K562 (cell line): ENCODE measurements at regions not wholly inside any gene's neighbourhood (a gene's known extent, or its start where the extent isn't known, plus 50 kb on each side); places are given as distances from the start of the nearest gene placed in this dataset.

Experiments used
- CEBPB ChIP-seq: fragments of 450-650 bp; IDR thresholded peaks from 2 replicates; pipeline ENCODE4 v1.6.1; 2016; ENCODE audit warnings: missing genetic modification characterization, missing compliant biosample characterization
- KAT2B ChIP-seq: IDR thresholded peaks from one replicate; pipeline ENCODE4 v1.6.1; 2012; ENCODE audit warnings: low read depth, mild to moderate bottlenecking, control low read depth, inconsistent platforms, low read length, moderate library complexity
- KLF1 ChIP-seq: fragments of 450-650 bp; IDR thresholded peaks from 2 replicates; pipeline ENCODE4 v1.6.1; 2016; ENCODE audit warnings: missing genetic modification characterization, missing compliant biosample characterization
- POLR2AphosphoS5 ChIP-seq: IDR thresholded peaks from 2 replicates; pipeline ENCODE4 v1.6.1; 2011; ENCODE audit warnings: mild to moderate bottlenecking, low read depth, low read length, moderate library complexity; ENCODE audit not compliant: control insufficient read depth, insufficient read depth
- RAD51 ChIP-seq: fragments of 450-650 bp; IDR thresholded peaks from 2 replicates; pipeline ENCODE4 v1.7.1; 2016; ENCODE audit warnings: low read depth, mild to moderate bottlenecking, borderline replicate concordance
- STAG1 ChIP-seq: sonication (generic); formaldehyde crosslinking; IDR thresholded peaks from 2 replicates; pipeline ENCODE4 v1.5.0; 2020; ENCODE audit warnings: missing genetic modification reagents, borderline replicate concordance
- TEAD4 ChIP-seq, 2 experiments: sonication (generic) in 1 of 2; formaldehyde crosslinking in 1 of 2; IDR thresholded peaks; 2 replicates each; pipeline versions ENCODE4 v1.6.1 to v1.8.0; 2012 to 2022; ENCODE audit warnings: borderline replicate concordance in 1 of 2, inconsistent platforms in 1 of 2, low read length in 1 of 2, mild to moderate bottlenecking in 1 of 2, missing genetic modification reagents in 1 of 2
- ZNF695 ChIP-seq: fragments of 450-650 bp; formaldehyde crosslinking; IDR thresholded peaks from 2 replicates; pipeline ENCODE4 v1.4.0; 2020; ENCODE audit warnings: mild to moderate bottlenecking, moderate library complexity
- TF ChIP-seq, protein P1 (sequence below): fragments of 250-450 bp; sonication (Bioruptor Pico); IDR thresholded peaks from 2 replicates; pipeline ENCODE4 v1.4.0; 2020; ENCODE audit warnings: mild to moderate bottlenecking, moderate library complexity
- TF ChIP-seq, protein P2 (sequence below): fragments of 450-650 bp; IDR thresholded peaks from 2 replicates; pipeline ENCODE4 v1.7.1; 2018; ENCODE audit warnings: mild to moderate bottlenecking, low read depth; ENCODE audit not compliant: partially characterized antibody
- TF ChIP-seq, protein P3 (sequence below): sonication (generic); formaldehyde crosslinking; IDR thresholded peaks from 2 replicates; pipeline ENCODE4 v1.8.1; 2023; ENCODE audit warnings: mild to moderate bottlenecking, missing genetic modification reagents, moderate library complexity
- TF ChIP-seq, protein P4 (sequence below): sonication (generic); formaldehyde crosslinking; IDR thresholded peaks from 2 replicates; pipeline ENCODE4 v1.8.0; 2022; ENCODE audit warnings: mild to moderate bottlenecking, missing genetic modification reagents

DNA sequence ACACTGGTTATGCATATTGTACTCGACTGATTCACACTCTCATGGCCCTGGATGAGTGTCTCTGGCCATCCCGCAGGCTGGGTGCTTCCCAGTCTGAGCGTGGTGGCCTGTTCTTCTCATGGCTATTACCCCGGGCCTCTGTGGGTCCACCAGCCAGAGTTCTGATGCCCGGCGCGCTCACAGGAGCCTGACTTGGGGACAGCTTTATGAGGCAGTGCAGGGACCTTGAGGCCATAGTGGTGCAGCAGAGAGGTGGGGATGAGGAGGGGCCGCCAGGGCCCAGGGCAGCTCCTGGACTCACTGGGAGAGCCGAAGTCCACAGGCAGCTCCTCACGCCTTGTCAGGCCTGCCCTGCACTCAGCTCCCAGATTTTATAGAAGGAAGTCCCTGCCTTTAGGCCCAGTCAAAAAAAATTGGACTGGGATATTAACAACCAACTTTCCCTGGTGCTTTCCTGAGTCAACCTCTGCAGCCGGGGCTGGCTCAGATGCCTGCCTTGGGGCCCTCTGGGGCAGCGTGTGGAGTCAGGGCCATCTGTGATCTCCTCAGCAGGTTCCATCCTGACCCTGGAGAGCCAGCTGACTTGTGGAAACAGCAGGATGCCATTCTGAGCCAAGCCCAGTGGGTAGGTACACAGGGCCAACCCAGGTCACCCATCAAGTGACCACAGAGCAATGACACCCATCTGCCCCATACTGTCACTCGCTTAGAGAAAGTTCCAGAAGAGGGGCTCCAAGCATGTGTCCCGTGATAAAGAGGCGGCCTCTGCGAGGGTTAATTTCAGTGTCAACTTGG, 89.4 kb upstream of the DIO3 start:
- no peak for TF ChIP-seq ZNF695 (CRISPR knock-in tag)
- no peak for TF ChIP-seq RAD51
- TF ChIP-seq, protein P1, sequence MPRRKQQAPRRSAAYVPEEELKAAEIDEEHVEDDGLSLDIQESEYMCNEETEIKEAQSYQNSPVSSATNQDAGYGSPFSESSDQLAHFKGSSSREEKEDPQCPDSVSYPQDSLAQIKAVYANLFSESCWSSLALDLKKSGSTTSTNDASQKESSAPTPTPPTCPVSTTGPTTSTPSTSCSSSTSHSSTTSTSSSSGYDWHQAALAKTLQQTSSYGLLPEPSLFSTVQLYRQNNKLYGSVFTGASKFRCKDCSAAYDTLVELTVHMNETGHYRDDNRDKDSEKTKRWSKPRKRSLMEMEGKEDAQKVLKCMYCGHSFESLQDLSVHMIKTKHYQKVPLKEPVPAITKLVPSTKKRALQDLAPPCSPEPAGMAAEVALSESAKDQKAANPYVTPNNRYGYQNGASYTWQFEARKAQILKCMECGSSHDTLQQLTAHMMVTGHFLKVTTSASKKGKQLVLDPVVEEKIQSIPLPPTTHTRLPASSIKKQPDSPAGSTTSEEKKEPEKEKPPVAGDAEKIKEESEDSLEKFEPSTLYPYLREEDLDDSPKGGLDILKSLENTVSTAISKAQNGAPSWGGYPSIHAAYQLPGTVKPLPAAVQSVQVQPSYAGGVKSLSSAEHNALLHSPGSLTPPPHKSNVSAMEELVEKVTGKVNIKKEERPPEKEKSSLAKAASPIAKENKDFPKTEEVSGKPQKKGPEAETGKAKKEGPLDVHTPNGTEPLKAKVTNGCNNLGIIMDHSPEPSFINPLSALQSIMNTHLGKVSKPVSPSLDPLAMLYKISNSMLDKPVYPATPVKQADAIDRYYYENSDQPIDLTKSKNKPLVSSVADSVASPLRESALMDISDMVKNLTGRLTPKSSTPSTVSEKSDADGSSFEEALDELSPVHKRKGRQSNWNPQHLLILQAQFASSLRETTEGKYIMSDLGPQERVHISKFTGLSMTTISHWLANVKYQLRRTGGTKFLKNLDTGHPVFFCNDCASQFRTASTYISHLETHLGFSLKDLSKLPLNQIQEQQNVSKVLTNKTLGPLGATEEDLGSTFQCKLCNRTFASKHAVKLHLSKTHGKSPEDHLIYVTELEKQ = no peak
- TF ChIP-seq TEAD4 (IDR thresholded peaks at IDR 0.05; ENCODE audit: low read length) = no peak
- no peak for TF ChIP-seq TEAD4 (CRISPR knock-in tag; IDR thresholded peaks at IDR 0.05; ENCODE audit: borderline replicate concordance)
- TF ChIP-seq, protein P2, sequence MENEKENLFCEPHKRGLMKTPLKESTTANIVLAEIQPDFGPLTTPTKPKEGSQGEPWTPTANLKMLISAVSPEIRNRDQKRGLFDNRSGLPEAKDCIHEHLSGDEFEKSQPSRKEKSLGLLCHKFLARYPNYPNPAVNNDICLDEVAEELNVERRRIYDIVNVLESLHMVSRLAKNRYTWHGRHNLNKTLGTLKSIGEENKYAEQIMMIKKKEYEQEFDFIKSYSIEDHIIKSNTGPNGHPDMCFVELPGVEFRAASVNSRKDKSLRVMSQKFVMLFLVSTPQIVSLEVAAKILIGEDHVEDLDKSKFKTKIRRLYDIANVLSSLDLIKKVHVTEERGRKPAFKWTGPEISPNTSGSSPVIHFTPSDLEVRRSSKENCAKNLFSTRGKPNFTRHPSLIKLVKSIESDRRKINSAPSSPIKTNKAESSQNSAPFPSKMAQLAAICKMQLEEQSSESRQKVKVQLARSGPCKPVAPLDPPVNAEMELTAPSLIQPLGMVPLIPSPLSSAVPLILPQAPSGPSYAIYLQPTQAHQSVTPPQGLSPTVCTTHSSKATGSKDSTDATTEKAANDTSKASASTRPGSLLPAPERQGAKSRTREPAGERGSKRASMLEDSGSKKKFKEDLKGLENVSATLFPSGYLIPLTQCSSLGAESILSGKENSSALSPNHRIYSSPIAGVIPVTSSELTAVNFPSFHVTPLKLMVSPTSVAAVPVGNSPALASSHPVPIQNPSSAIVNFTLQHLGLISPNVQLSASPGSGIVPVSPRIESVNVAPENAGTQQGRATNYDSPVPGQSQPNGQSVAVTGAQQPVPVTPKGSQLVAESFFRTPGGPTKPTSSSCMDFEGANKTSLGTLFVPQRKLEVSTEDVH = no peak
- TF ChIP-seq KLF1 (tag) = no peak
- no peak for TF ChIP-seq POLR2AphosphoS5
- TF ChIP-seq KAT2B = no peak
- TF ChIP-seq CEBPB (tag) = no peak
- TF ChIP-seq STAG1 = no peak
- TF ChIP-seq, protein P3, sequence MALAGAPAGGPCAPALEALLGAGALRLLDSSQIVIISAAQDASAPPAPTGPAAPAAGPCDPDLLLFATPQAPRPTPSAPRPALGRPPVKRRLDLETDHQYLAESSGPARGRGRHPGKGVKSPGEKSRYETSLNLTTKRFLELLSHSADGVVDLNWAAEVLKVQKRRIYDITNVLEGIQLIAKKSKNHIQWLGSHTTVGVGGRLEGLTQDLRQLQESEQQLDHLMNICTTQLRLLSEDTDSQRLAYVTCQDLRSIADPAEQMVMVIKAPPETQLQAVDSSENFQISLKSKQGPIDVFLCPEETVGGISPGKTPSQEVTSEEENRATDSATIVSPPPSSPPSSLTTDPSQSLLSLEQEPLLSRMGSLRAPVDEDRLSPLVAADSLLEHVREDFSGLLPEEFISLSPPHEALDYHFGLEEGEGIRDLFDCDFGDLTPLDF (CRISPR knock-in tag) = no peak
- TF ChIP-seq, protein P4, sequence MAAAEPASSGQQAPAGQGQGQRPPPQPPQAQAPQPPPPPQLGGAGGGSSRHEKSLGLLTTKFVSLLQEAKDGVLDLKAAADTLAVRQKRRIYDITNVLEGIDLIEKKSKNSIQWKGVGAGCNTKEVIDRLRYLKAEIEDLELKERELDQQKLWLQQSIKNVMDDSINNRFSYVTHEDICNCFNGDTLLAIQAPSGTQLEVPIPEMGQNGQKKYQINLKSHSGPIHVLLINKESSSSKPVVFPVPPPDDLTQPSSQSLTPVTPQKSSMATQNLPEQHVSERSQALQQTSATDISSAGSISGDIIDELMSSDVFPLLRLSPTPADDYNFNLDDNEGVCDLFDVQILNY (CRISPR knock-in tag) = no peak
